GM23338 (cell line): ENCODE measurements at regions not wholly inside any gene's neighbourhood (a gene's known extent, or its start where the extent isn't known, plus 50 kb on each side); places are given as distances from the start of the nearest gene placed in this dataset.

Source experiments
- ATAC-seq: fragments of 200-7000 bp; cut with Tn5 transposase; 3 replicates; pipeline ENCODE4 v1.9.1; 2020
- DNase-seq: peaks from one replicate; pipeline ENCODE4 v3.0.0-alpha.2; 2015; ENCODE audit warnings: low spot score
- H2AFZ ChIP-seq: fragments of 200-600 bp; sonication (generic); 2 replicates; pipeline ENCODE4 v1.8.0; 2016; ENCODE audit warnings: antibody characterized with exemption, mild to moderate bottlenecking, moderate library complexity
- H3F3A ChIP-seq: fragments of 200-600 bp; sonication (generic); replicated peaks from 2 replicates; pipeline ENCODE4 v1.8.0; 2017; ENCODE audit warnings: antibody characterized with exemption, mixed run types, low read depth
- H3K27ac ChIP-seq: fragments of 200-600 bp; sonication (generic); 2 replicates; pipeline ENCODE4 v1.6.1; 2016; ENCODE audit warnings: low read depth
- H3K27me3 ChIP-seq: fragments of 200-600 bp; sonication (generic); 2 replicates; pipeline ENCODE4 v1.8.0; 2016; ENCODE audit warnings: mild to moderate bottlenecking, mixed run types, moderate library complexity; ENCODE audit not compliant: insufficient read depth
- H3K36me3 ChIP-seq: fragments of 200-600 bp; sonication (generic); 2 replicates; pipeline ENCODE4 v1.8.0; 2016; ENCODE audit warnings: mild to moderate bottlenecking; ENCODE audit not compliant: insufficient read depth
- H3K4me1 ChIP-seq: fragments of 200-600 bp; sonication (generic); 2 replicates; pipeline ENCODE4 v1.8.0; 2016; ENCODE audit warnings: mild to moderate bottlenecking, moderate library complexity; ENCODE audit not compliant: insufficient read depth
- H3K4me2 ChIP-seq: fragments of 200-600 bp; sonication (generic); 2 replicates; pipeline ENCODE4 v1.7.1; 2017; ENCODE audit warnings: mixed run types
- H3K4me3 ChIP-seq: fragments of 200-600 bp; sonication (generic); 2 replicates; pipeline ENCODE4 v1.6.1; 2016; ENCODE audit warnings: mixed run types
- H3K79me2 ChIP-seq: fragments of 200-600 bp; sonication (generic); replicated peaks from 2 replicates; pipeline ENCODE4 v1.8.0; 2017; ENCODE audit warnings: mild to moderate bottlenecking; ENCODE audit not compliant: insufficient read depth
- H3K9me2 ChIP-seq: fragments of 200-600 bp; sonication (generic); 2 replicates; pipeline ENCODE4 v1.8.0; 2017; ENCODE audit not compliant: insufficient read depth
- H4K20me1 ChIP-seq: fragments of 200-600 bp; sonication (generic); replicated peaks from 2 replicates; pipeline ENCODE4 v1.8.0; 2017; ENCODE audit warnings: mild to moderate bottlenecking; ENCODE audit not compliant: insufficient read depth
- H3K27ac Mint-ChIP-seq: 2 replicates; pipeline ENCODE4 v1.8.0; 2020; ENCODE audit warnings: inconsistent platforms, mild to moderate bottlenecking, moderate library complexity, mixed read lengths
- H3K27me3 Mint-ChIP-seq: 3 replicates; pipeline ENCODE4 v1.8.0; 2022; ENCODE audit warnings: low read depth, mild to moderate bottlenecking, moderate library complexity, mixed read lengths, inconsistent platforms; ENCODE audit not compliant: insufficient read depth, poor library complexity
- H3K36me3 Mint-ChIP-seq: 3 replicates; pipeline ENCODE4 v1.8.0; 2021; ENCODE audit warnings: low read depth, mild to moderate bottlenecking, inconsistent platforms, moderate library complexity, mixed read lengths
- H3K4me1 Mint-ChIP-seq: 3 replicates; pipeline ENCODE4 v1.8.0; 2020; ENCODE audit warnings: mild to moderate bottlenecking, inconsistent platforms, mixed read lengths
- H3K4me3 Mint-ChIP-seq: 3 replicates; pipeline ENCODE4 v1.8.0; 2021; ENCODE audit warnings: moderate library complexity, mild to moderate bottlenecking, inconsistent platforms, mixed read lengths
- H3K9me3 Mint-ChIP-seq: 3 replicates; pipeline ENCODE4 v1.8.0; 2020; ENCODE audit warnings: moderate library complexity, mild to moderate bottlenecking, inconsistent platforms, mixed read lengths
- CREB1 ChIP-seq: fragments of 250-450 bp; sonication (Bioruptor Pico); IDR thresholded peaks from 2 replicates; pipeline ENCODE4 v1.5.0; 2020; ENCODE audit warnings: low read depth, mild to moderate bottlenecking, moderate library complexity
- CTCF ChIP-seq, 2 experiments: fragments of 200-600 bp in 1 of 2; sonication (generic) in 1 of 2; conservative IDR thresholded peaks; 2 replicates each; pipeline versions ENCODE4 v1.5.1 to v1.6.1; 2016 to 2017; ENCODE audit warnings: antibody characterized with exemption in 2 of 2, low read depth in 2 of 2, mild to moderate bottlenecking in 2 of 2, moderate library complexity in 1 of 2
- ETS1 ChIP-seq: IDR thresholded peaks from 2 replicates; pipeline ENCODE4 v1.6.1; 2016; ENCODE audit warnings: antibody characterized with exemption
- EZH2 ChIP-seq: fragments of 200-600 bp; sonication (generic); IDR thresholded peaks from one replicate; pipeline ENCODE4 v1.8.0; 2017; ENCODE audit warnings: antibody characterized with exemption, mild to moderate bottlenecking, low read depth; ENCODE audit not compliant: unreplicated experiment
- EZH2phosphoT487 ChIP-seq: fragments of 200-600 bp; sonication (generic); IDR thresholded peaks from one replicate; pipeline ENCODE4 v1.8.1; 2018; ENCODE audit warnings: antibody characterized with exemption; ENCODE audit not compliant: unreplicated experiment
- JUNB ChIP-seq: IDR thresholded peaks from one replicate; pipeline ENCODE4 v1.6.1; 2016; ENCODE audit warnings: antibody characterized with exemption; ENCODE audit not compliant: unreplicated experiment
- NANOG ChIP-seq: IDR thresholded peaks from 2 replicates; pipeline ENCODE4 v1.6.1; 2016; ENCODE audit warnings: antibody characterized with exemption, borderline replicate concordance
- POLR2AphosphoS5 ChIP-seq: IDR thresholded peaks from 2 replicates; pipeline ENCODE4 v1.6.1; 2016; ENCODE audit warnings: antibody characterized with exemption, low read depth
- REST ChIP-seq: IDR thresholded peaks from one replicate; pipeline ENCODE4 v1.6.1; 2018; ENCODE audit warnings: antibody characterized with exemption; ENCODE audit not compliant: unreplicated experiment
- STAT1 ChIP-seq: IDR thresholded peaks from one replicate; pipeline ENCODE4 v1.6.1; 2016; ENCODE audit warnings: antibody characterized with exemption; ENCODE audit not compliant: unreplicated experiment
- ZNF114 ChIP-seq: fragments of 250-450 bp; sonication (Bioruptor Pico); IDR thresholded peaks from 2 replicates; pipeline ENCODE4 v1.5.0; 2020; ENCODE audit warnings: mild to moderate bottlenecking, moderate library complexity
- ZNF462 ChIP-seq: fragments of 250-450 bp; sonication (Bioruptor Pico); IDR thresholded peaks from 2 replicates; pipeline ENCODE4 v1.5.0; 2020; ENCODE audit warnings: mild to moderate bottlenecking, moderate library complexity

GRCh38 chr7:47724335-47724982 lies 142.5 kb upstream of the TNS3 start:
- Histone ChIP-seq H3K4me2 (peak overlapping the region; percentile 57; the same call in 1 of the 2 replicates), H3K36me3 (no peaks in the 10 kb centered on the region), H2AFZ (peak overlapping the region; percentile 23), H3K9me2 (peaks cover 6% of the 10 kb centered on the region), H3K4me1 (peaks cover 4% of the 10 kb centered on the region), H4K20me1 (no peaks in the 10 kb centered on the region), H3K27me3 (no peaks in the 10 kb centered on the region), H3F3A (no peaks in the 10 kb centered on the region), H3K79me2 (no peaks in the 10 kb centered on the region), H3K4me3 (no peak overlapping the region), H3K27ac (no peak overlapping the region)
- TF ChIP-seq JUNB (no peak), CTCF (conservative IDR thresholded peaks at IDR 0.05; ENCODE audit: low read depth in 2 of 2) (no peak), ZNF114 (no peak), EZH2phosphoT487 (no peak), ETS1 (no peak), STAT1 (no peak), ZNF462 (CRISPR knock-in tag) (no peak), CREB1 (CRISPR knock-in tag) (no peak), POLR2AphosphoS5 (no peak), EZH2 (no peak), NANOG (no peak), REST (no peak)
- DNase-seq (peak; percentile 53), ATAC-seq (peak; percentile 81)
- H3K27me3 Mint-ChIP-seq = peaks cover 6% of the 10 kb centered on the region
- H3K27ac Mint-ChIP-seq = peak overlapping the region; percentile 45; the same call in 1 of the 2 replicates
- H3K4me1 Mint-ChIP-seq = peaks cover 15% of the 10 kb centered on the region
- H3K4me3 Mint-ChIP-seq = no peak overlapping the region
- H3K36me3 Mint-ChIP-seq = no peaks in the 10 kb centered on the region; the same call in 2 of the 3 replicates
- H3K9me3 Mint-ChIP-seq = no peaks in the 10 kb centered on the region
